ENCODE measurements at regions not wholly inside any gene's neighbourhood (a gene's known extent, or its start where the extent isn't known, plus 50 kb on each side); places are given as distances from the start of the nearest gene placed in this dataset.

DNA sequence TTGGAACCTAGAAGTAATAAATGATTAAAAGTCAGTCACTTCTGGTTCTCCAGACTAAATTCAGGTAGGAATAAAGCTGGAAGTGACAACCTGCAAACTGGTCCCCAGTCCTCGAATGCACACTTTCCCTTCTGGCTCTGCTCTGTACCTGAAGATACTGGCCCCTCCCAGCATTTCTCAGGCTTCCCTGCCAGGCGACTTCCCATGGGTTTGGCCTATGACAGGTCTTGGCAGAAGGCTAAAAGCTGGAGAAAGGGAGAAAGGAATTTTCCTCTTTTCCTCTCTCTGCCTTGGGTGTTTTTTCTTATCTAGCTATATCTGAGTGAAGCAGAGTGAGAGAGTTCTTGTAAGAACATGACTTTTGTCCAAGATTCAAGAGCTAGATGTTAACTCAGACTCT is 1005.7 kb downstream of the DTWD2 start:
- no peak for DNase-seq (ENCODE audit: low read depth in 2 of 3, low spot score in 1 of 3)

DNA sequence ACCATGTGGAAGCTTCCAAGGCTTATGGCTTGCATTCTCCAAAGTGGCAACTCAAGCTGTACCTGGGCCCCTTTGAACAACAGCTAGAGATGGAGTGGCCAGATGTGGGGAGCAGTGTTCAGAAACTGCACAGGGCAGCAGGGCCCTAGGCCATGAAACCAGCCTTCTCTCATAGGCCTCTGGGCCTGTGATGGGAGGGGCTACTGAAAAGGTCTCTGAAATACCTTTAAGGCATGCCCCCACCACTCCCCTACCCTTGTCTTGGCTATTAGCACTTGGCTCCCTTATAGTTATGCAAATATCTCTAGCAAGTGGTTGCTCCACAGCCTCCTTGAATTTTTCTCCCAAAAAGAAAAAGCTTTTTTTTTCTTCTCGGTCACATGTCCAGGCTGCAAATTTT is 1014.6 kb downstream of the DTWD2 start:
- no peak for DNase-seq (ENCODE audit: low read depth in 2 of 3, low spot score in 1 of 3)

DNA sequence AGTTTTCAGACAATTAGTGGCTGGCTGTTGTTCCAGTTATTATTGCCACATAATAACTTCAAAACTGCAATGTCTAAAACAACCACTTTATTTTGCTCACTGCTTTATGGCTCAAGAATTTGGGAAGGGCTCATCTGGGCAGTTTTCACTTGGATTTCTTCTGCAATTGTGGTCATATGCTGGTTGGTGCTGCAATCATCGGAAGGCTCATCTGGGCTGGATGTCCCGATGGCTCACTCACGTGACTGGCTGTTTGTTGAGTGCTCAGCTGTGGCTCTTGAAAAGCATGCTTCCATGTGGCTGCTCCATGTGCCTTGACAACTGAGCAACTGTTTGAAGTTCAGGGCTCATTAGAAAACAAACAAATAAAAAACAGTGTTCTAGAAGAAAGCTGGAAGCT is 1032.5 kb downstream of the DTWD2 start:
- DNase-seq (ENCODE audit: low read depth in 2 of 3, low spot score in 1 of 3), result no peak

DNA sequence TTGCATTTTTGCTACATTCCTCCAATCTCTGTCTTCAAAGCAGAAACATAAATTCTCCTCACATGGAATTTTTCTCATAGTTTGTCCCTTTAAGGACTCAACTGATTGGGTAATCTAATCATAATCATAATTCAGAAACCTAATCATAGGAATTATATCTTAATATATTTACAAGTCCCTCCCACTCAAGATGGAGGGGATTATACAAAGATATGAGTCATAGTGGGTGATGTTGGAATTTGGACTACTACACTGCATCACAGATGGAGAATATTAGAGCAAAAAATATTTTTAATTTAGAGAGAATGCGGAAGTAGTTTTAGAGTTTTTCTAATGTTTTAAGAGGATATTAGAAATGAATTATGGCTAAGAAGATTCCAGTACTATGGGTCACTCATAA is 1034.0 kb downstream of the DTWD2 start:
- no peak for DNase-seq (ENCODE audit: low read depth in 2 of 3, low spot score in 1 of 3)

DNA sequence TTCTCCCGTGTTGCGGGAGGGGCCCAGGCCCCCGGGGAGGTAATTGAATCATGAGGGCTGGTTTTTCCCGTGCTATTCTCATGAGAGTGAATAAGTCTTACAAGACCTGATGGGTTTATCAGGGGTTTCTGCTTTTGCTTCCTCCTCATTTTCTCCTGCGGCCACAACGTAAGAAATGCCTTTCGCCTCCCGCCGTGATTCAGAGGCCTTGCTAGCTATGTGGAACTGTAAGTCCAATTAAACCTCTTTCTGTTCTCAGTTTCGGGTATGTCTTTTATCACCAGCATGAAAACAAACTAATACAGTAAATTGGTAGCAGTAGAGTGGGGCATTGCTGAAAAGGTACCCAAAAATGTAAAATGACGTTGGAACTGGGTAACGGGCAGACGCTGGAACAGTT is 1035.1 kb downstream of the DTWD2 start:
- DNase-seq (ENCODE audit: low read depth in 2 of 3, low spot score in 1 of 3), result no peak

DNA sequence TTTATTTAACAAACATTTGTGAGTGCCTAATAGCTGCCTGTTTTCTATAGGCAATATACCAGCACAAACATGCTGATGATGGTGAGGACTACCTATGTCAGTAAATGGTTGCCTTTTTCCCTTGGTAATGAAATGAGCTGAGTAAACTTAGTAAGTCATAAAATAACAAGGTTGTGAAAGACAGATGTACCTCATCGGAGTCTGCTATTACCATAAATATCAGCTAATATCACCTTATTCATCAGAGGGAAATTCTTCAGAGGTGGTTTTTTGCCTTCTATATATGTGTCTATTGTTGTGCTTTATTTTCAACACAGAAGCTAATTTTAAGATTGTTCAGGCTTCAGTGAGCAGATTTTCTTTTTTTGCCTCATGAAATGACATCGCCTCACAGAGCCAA is 1040.5 kb downstream of the DTWD2 start:
- DNase-seq (ENCODE audit: low read depth in 2 of 3, low spot score in 1 of 3), result no peak

DNA sequence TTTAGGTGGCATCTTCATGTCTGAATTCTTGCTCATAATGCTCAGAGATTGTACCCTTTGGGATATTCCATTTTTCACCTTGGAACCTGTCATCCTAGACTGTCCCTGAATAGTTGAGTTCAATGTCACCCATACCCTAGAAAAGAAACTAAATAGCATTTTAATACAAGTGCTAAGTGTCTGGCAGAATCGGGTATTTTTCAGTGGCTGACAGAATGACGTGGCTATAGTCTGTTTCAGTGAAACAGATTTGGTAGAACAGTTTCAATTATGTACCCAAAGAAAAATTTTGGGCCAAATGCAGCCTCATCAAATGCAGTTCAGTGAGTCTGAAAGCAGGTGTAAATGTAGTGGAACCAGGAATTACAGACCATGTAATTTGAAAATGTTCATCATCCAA is 1041.2 kb downstream of the DTWD2 start:
- DNase-seq (ENCODE audit: low read depth in 2 of 3, low spot score in 1 of 3), result no peak

DNA sequence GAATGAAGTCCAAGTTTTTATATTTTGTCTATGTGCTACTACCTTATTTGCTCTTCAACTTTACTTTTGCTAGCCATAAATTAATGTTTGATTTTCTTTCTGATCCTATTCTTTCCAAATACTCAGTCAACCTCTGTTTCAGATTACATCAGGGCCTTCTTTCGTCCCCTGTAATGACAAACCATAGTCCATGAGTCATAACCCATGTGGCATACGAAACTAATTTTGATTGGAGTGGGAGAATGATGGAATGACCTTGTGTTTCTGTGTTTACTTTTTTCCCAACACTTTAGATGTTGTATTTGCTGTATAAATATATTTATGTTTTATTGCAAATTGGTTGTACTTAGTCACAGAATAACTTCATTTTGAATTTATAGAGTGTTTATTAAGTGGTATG is 1043.1 kb downstream of the DTWD2 start:
- no peak for DNase-seq (ENCODE audit: low read depth in 2 of 3, low spot score in 1 of 3)

DNA sequence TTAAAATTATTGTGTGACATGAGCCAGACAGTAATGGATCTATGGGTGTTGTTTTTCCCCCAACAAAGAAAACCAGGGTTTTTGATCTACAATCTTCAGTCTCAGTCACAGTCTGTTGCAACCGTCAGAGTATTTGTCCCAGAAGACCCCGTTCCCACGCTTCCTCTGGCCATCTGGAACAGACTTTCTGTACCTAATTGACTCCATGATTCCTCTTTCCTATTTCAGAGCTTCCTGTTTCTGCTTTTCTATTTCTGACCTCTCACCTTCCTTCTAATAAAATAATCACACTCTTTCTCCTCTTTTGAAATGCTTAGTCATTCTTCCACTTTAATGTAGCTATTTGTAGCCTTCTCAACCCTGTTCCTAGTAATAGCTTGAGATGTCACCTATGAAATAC is 1044.8 kb downstream of the DTWD2 start:
- no peak for DNase-seq (ENCODE audit: low read depth in 2 of 3, low spot score in 1 of 3)

DNA sequence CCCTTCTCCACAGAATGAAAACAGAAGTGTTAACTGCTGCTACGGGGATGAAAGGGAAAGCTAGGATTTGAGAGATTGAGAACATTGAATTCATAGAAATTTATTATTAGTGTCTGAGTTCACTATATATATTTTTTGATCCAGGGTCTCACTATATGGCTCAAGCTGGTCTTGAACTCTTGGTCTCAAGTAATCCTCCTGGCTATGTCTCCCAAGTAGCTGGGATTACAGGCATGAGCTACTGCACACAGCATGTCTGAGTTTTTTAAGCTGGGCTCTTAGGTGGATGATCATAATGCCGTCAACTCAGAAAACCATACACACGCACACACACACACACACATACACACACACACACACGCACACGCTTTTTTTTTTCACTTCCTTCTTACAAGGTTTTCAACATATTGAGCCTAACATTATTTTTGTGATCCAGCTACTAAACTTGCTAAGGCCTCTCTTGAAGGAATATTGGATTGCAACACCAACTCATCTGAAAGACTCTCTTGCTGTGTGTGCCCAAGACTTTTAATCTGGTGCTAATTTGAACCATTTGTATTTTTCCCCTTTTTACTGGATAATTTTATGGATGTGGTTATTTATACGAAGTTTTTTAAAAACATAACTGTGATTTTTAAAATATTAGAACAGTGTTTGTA is 1045.4 kb downstream of the DTWD2 start:
- DNase-seq (ENCODE audit: low read depth in 2 of 3, low spot score in 1 of 3), result no peak

DNA sequence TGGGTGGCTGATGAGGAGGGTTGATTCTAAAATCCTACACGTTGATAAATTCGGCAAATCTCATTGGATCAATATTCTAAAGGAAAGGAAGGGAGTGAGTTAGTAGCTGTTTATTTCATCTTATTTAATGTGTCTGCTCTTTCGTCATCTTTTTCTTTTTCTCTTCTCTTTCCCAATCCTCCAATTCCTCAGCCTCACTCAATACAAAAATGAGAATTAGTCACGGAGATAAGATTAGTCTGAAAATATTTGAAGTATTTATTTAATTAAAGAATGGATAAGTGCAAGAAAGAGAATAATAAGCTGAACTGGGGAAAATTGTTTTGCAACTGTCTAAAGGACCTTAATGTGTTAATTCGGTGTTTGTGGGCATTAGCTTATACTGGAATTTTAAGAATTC is 1095.1 kb downstream of the DTWD2 start:
- DNase-seq (ENCODE audit: low read depth in 2 of 3, low spot score in 1 of 3), result no peak

DNA sequence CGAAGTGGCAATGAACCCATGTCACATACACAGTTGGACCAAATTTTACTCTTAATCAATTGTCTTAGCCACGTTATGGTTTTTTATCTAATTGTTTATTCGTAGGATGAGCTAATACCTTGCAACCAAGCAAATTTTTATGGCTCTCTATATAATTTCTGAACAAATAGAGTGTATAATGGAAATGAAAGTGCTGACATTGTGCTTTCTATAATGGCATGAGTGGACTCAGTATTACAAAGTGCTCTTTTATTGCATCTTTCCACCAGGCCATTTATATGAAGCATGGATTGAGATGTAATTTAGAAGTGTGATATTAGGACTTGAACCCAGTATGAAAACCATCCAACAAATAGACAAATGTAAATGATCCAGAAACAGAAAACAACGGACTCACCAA is 1096.0 kb downstream of the DTWD2 start:
- no peak for DNase-seq (ENCODE audit: low read depth in 2 of 3, low spot score in 1 of 3)

DNA sequence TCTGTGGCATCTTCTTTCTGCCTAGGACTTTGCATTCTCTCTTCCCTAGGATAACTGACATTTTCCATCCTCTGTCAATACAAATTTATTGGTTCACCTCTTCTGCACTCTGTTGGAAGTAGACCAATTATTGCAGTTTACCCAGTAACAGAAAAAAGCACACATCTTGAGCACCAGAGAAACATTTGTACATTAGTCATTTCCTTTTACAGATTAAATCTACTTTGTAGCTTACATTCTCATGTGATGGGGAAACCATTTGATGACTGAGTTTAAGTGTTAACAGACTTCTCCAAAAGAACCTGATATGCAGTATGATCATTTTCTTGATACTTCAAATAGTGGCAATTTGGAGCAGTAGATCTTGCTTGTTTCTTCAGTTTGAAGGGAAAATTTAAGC is 1098.8 kb downstream of the DTWD2 start:
- DNase-seq (ENCODE audit: low read depth in 2 of 3, low spot score in 1 of 3), result no peak

DNA sequence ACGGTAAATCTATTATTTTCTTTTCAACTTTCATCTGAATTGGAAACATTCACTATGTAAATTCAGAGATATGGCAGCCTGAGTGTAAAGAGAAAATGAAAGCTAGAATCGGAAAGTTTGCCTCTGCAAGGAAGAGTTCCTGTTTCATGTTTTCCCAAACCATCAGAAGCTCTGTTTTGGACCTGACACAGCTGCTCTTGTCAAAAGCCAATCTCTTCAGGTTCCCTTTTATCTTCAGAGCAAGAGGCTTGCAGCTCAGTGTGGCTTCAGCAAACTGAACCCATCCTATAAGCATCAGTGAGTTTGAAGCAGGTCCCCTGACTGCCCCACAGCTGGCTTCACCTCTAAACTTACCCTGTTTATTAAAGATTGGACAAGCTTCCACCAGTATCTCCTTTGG is 1099.7 kb downstream of the DTWD2 start:
- DNase-seq (ENCODE audit: low read depth in 2 of 3, low spot score in 1 of 3), result no peak

DNA sequence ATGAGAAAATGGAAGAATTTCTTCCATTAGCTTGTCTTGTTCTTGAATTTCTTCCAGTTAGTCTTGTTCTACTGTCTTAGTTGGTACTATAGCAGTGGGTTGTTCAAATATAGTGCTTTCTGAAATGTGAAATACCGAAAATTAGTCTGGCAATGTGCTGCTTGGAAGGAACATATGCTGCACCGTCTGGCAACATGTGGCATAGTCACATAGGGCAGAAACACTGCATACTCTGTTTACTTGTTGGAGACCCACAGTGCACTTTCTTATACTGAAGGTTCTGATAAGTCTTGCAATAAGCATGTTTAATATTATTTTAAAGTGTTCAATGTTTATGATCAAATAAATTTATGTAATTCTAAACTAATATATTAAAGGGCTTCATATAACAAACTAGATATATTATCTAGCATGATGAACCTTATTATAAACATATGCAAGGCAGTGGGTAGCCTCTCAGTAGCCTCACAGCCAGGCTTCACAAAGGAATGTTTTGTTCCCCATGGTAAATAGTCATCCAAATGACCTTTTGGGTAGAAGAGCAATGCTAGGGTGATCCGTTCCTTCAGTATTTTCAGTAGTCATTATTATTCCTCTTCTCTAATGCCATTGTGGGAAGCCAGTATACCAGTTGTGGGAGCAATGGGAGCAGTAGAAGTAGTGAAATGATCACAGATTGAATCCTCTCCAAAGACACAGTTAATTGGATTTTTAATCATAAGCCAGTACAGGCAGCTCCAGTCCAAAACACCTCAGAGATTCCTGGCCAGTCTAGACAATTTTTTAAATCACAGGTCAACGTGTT is 1106.7 kb downstream of the DTWD2 start:
- DNase-seq (ENCODE audit: low read depth in 2 of 3, low spot score in 1 of 3), result no peak

DNA sequence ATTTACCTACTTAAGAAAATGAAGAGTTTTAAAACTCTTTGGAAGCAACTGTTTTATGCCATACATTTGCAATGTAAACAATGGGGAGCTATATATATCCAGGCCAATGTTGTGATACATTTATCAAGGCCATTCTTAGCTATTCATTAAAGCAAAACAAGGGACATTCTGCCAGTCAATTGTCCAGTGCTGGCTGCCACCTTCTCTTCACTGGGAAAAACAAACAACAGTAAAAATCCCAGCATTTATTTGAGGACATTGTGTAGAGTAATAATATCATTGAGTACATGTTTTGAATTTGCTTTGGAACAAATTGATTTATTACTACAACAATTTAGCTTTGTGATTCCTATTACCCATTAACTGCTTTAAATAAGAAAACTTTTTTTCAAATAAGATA is 1107.4 kb downstream of the DTWD2 start:
- no peak for DNase-seq (ENCODE audit: low read depth in 2 of 3, low spot score in 1 of 3)

DNA sequence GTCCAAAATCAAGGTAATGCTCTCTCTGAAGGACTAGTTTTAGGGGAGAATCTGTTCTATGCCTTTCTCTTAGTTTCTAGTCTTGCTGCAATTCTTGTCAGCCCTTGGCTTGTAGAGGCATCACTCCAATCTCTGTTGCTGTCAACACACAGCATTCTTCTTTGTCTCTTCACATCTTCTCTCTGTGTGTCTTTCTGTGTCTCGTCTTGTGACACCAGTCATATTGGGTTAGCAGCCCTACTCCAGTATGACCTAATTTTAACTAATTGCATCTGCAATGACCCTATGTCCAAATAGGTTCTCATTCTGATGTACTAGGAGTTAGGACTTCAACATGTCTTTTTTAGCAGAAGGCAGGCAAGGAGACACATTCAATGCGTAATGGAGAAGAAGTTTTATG is 1110.6 kb downstream of the DTWD2 start:
- DNase-seq (ENCODE audit: low read depth in 2 of 3, low spot score in 1 of 3), result no peak

DNA sequence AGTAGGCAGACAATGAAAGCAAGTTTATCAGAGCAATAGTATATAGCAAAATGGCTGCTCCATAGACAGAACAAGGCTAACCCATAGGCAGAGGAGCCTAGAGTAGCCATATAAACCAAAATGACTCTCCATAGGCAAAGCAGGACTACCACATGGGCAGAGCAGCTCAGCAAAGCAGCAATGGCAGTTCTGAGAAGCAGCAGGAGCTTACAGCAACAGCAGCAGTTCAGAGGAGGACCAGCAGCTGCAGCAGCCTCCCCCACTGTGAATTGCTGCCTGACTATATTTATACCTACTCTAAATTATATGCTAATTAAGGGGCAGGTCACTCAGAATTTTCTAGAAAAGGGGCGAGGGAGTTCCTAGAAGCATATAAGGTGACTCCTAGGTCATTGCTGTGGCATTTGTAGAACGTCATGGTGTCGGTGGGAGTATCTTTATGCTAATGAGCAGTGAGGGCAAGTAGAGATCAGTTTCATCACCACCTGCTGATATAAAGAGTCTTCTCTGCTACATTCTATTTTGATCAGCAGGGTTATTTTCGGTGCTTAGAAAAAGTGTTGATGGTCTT is 1115.5 kb downstream of the DTWD2 start:
- DNase-seq (ENCODE audit: low read depth in 2 of 3, low spot score in 1 of 3), result no peak

DNA sequence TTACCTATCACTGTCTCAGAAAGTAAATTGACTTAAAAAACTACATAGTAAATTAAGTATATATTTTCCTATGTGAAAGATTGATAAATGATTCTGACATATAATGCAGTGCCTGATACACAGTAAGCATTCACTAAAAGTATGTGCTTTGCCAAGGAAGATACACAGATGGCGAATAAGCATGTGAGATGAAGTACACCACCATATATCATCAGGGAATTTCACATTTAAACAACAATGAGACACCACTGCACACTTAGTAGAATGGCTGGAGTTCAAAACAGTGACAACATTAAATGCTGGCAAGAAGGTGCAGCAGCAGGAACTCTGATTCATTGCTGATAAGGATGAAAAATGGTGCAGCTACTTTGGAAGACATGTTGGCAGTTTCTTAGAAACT is 1118.8 kb downstream of the DTWD2 start:
- no peak for DNase-seq (ENCODE audit: low read depth in 2 of 3, low spot score in 1 of 3)

DNA sequence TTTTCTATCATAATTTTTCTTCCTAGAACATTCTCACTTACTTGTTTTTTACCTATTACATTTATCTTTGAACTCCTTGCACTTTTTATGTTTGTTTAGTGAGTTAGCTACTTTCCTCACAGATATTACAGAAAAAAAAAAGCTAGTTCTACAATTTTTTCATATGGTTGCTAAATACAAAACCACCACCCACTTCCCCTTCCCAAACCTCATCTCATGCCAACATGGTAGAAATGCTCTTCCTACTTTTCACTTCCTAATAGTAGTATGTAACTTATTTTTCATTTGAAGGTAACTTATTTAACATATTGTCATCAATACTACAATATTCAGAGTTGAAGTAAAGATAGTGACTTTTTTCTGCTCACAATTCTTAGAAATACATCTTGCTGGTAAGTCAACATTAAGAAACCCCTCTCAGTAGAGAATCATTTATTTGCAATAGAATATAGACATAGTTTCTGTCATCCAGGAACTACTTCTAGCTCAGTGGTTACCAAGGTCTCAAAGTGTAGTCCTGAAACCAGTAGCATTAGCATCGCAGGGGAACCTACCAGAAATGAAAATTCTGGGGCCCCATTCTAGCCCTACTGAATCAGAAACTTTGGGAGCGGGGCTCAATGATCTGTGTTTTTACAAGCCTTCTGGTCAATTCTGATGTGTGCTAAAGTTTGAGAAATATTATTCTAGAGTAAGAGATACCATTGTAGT is 1124.6 kb downstream of the DTWD2 start:
- no peak for DNase-seq (ENCODE audit: low read depth in 2 of 3, low spot score in 1 of 3)

DNA sequence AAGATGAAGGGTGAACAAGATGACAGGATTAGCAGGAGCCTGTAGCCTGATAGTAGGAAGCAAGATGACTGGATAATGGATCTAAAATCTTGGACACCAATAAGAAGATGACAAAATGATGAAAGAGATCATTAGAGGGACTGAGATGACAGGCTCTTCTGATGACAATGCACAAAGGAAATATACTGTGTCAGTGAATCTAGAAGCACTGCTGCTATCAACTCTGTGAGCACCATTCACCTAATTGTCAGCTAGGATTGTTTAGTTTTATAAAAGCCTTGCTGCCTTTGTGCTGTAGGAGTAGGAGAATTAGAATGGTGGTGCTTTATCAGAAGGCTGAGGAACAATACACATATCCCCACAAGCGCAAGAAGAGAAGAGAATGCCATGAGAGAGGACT is 1127.8 kb downstream of the DTWD2 start:
- no peak for DNase-seq (ENCODE audit: low read depth in 2 of 3, low spot score in 1 of 3)

DNA sequence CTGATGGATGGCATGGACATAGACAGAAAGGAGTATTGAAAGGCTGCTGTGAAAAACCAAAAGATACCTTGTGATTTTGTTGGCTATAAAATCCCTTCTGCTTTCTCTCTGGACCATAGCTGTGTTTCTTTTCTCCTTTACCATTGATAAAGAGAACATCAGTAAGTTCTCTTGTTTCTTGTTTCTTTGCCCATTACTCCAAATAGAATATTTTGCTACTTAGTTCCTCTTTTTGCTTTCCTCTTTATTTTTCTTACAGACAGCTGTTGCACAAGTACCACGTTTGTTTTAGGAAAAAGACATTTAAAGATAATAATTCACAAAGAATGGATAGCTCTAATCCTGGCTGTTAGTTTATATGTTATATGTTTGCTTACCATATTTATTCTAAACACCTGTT is 1129.2 kb downstream of the DTWD2 start:
- DNase-seq (ENCODE audit: low read depth in 2 of 3, low spot score in 1 of 3), result no peak

Measured in stimulated activated CD4-positive, alpha-beta T cell treated with anti-CD3 and anti-CD28 coated beads, Interleukin-12 subunit alpha, Interleukin-12 subunit beta, amount 100 ng/mL, for 48 hours (primary cell).